Activated naive CD8-positive, alpha-beta T cell treated with anti-CD3 and anti-CD28 coated beads, Interleukin-2, amount 10 ng/mL, durations not matched to agents 7 days and 5 days (primary cell): ENCODE measurements at regions not wholly inside any gene's neighbourhood (a gene's known extent, or its start where the extent isn't known, plus 50 kb on each side); places are given as distances from the start of the nearest gene placed in this dataset.
A peak's percentile ranks its signal among the peaks of the same experiment; 100 is the strongest.

Source experiments
- ATAC-seq: fragments of 150-1000 bp; cut with Tn5 transposase; one replicate; pipeline ENCODE4 v1.10.0; 2021; ENCODE audit warnings: low read depth, moderate library complexity
- POLR2A ChIA-PET: fragments of 350-600 bp; sonication (Branson Sonifier 250); formaldehyde crosslinking; loops from one replicate; lab custom pipeline; 2021; ENCODE audit warnings: antibody characterized with exemption; lab: Charles Lee
- DNase-seq: peaks from one replicate; pipeline ENCODE4 v3.0.0; 2021
- H3K27ac Mint-ChIP-seq: one replicate; pipeline ENCODE4 v1.8.0; 2022; ENCODE audit warnings: mild to moderate bottlenecking, mixed read lengths
- H3K27me3 Mint-ChIP-seq: one replicate; pipeline ENCODE4 v1.8.0; 2022; ENCODE audit warnings: mild to moderate bottlenecking, moderate library complexity, mixed read lengths
- H3K36me3 Mint-ChIP-seq: one replicate; pipeline ENCODE4 v1.8.0; 2021; ENCODE audit warnings: mild to moderate bottlenecking, mixed read lengths
- H3K4me1 Mint-ChIP-seq: one replicate; pipeline ENCODE4 v1.8.0; 2021; ENCODE audit warnings: mixed read lengths
- H3K4me3 Mint-ChIP-seq: one replicate; pipeline ENCODE4 v1.8.0; 2022; ENCODE audit warnings: mild to moderate bottlenecking, moderate library complexity, mixed read lengths
- H3K9me3 Mint-ChIP-seq: one replicate; pipeline ENCODE4 v1.8.0; 2021; ENCODE audit warnings: mixed read lengths

DNA sequence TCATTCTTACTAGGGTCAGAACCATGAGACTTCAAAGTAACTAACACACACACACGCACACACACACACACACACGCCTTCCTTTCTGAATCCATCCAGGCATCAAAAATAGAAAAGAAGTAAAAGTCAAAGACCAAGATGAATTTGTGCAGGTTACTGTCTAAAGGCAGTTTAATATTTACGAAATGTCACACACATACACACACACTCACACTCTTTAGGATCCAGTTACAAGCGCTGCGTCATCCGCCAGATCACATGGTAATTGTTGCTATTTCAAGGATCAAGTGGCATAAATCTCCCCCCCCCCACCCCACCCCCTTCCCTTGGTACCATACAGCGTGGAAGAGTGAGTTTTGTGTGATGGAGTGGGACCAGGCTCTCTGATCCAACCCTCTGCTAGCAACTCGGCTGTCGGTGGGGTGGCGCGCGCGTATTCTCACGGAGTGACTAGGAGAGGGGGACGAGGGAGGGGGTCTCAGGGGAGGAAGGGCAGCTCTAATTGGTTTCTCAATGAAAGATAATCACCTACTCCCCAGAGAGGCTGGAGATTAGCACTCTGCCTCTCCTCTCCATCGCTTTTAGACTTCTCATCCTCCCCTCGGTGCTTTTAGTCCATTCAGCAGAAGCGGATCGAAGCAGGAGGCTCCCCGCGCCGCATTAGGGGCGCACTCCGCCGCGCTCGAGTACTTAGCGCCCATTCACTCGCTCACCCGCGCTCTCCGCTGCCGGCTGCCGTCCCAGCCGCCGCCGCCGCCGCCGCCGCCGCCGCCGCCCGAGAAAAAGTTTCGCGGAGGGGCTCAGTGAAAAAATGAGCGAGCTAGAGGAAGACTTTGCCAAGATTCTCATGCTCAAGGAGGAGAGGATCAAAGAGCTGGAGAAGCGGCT, 83.5 kb upstream of the PRKG1 start:
- Mint-ChIP-seq H3K4me1 (peaks cover 4% of the 10 kb centered on the region), H3K36me3 (no peaks in the 10 kb centered on the region), H3K9me3 (no peaks in the 10 kb centered on the region), H3K4me3 (peak overlapping the region; percentile 70), H3K27ac (no peak overlapping the region), H3K27me3 (peaks cover 56% of the 10 kb centered on the region)
- POLR2A ChIA-PET: no interaction called here
- DNase-seq: no peak
- ATAC-seq: no peak

DNA sequence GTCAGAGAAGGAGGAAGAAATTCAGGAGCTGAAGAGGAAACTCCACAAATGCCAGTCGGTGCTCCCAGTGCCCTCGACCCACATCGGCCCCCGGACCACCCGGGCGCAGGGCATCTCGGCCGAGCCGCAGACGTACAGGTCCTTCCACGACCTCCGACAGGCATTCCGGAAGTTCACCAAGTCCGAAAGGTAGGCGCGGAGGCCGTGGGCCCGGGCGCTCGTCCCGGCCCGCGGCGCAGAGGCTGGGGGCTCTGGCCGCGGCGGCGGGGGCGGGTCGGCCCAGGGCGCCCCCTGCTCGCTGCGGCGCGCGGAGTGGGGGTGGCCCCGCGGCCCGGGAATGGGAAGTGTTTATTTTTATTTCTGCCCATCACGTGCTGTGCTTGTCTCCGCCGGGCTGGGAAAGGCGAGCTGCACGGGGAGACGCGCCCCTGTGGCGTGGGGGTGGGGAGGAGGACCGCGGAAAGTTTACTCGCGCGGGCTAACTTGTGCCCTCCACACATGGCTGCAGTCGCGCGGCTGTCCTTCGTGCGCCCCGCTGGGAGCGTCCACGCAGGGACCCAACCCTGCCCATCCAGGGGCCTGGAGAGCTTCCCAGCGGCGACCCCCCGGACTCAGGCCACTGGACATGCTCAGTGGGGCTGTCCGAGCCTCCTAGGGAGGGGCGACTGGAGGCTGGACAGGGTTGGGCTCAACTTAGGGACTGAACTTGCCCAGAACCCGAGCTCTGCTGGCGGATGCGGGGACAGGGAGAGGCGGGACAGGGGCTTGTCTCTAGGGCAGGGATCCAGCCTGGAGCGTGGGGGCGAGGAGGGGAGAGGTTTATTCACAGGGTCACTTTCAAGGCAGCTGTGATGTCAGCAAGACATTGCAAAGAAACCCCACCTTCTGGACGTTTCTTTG, 82.6 kb upstream of the PRKG1 start:
- Mint-ChIP-seq H3K27me3 (peaks cover 53% of the 10 kb centered on the region), H3K9me3 (no peaks in the 10 kb centered on the region), H3K27ac (no peak overlapping the region), H3K4me1 (peaks cover 4% of the 10 kb centered on the region), H3K36me3 (no peaks in the 10 kb centered on the region), H3K4me3 (peak overlapping the region; percentile 70)
- ATAC-seq: no peak
- POLR2A ChIA-PET: no interaction called here
- no peak for DNase-seq

DNA sequence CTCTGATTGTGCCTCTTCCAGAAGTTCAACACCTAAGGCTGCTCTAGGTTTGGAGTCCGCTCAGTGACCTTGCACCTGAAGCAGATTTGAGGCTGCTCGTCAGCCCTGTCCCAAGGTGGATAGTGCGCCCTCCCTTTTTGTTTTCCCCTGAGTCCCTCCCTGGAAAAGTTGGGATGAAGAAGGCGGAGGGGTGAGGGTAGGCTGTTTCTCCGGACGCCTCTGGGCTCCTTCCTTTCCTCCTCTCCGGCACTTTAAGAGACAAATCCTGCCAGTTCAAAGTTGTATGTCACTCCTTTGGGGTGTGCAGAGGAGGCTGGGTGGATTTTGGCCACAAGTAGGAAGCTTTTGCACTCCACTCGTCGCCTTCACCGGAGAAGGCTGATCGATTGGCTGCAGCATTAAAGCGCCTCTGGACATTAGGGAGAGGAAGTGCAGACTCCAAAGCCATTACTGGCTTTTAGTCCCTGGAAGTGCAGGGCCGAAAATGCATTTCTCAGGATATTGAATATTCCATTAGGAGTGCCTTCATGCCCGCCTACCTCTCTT, 81.9 kb upstream of the PRKG1 start:
- Mint-ChIP-seq H3K4me1 (peaks cover 4% of the 10 kb centered on the region), H3K4me3 (no peak overlapping the region), H3K27ac (no peak overlapping the region), H3K36me3 (no peaks in the 10 kb centered on the region), H3K27me3 (peaks cover 53% of the 10 kb centered on the region), H3K9me3 (no peaks in the 10 kb centered on the region)
- ATAC-seq (no peak), DNase-seq (no peak)
- POLR2A ChIA-PET: no interaction called here

DNA sequence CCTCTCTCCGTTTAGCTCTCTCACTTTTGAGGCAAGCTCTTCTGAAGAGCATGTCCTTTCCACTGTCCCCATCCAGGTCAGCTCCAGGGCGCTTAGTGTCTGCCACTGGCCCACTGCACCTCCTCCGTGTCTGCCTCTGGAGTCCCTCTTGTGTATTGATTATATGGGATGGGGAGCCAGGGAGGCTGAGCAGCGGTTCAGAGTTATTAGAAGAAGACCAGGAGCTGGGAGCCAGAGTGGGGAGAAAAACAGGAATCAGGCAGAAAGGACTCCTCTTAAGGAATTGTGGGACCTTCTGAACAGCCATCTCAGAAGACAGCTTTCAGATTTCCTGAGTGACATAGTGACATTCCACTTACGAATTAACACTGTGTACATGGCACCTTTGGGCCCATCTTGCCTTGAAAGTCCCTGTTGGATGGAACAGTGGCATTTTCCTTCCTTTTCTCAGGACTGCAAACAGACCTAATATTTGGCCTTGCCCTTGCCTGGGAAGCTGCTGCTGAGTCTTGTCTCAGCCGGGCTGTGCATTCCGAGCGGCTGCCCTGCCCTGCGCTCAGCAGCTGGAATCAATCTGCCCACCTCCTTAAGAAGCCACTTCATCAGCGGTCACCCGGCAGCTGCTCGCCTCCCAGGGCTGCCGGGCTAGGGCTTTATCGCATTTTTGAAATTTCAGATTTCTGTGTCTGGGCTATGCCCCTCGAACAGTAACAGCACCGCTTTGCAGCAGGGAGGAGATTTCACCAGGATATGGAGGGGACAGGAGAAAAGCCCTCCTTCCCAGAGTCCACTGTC, 81.1 kb upstream of the PRKG1 start:
- POLR2A ChIA-PET: no interaction called here
- H3K27me3 Mint-ChIP-seq: peaks cover 51% of the 10 kb centered on the region
- DNase-seq (no peak), ATAC-seq (no peak)
- no peaks in the 10 kb centered on the region for H3K9me3 Mint-ChIP-seq
- peaks cover 4% of the 10 kb centered on the region for H3K4me1 Mint-ChIP-seq
- H3K4me3 Mint-ChIP-seq: no peak overlapping the region
- no peak overlapping the region for H3K27ac Mint-ChIP-seq
- H3K36me3 Mint-ChIP-seq: no peaks in the 10 kb centered on the region

DNA sequence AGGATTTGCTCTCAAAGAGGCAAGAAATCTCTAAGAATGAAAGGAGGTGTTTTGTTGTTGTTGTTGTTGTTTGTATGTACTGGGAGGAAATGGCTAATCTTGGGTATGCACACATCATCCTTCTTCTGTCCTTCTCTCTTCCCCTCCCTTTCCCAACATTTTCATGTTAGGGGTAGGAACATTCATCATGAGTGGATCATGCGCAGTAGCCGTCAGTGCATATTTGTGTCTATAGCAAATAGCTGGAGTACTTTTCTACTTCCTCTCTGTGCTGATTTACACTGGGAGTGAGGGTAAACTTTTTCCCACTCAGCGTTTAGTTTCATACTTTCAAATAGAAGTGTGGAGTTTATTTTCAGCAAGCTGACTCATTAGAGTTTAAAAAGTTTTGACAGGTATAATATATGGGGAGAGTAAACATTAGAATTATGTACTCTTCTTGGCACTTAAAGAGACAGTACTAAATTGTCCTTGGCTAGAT, 80.5 kb upstream of the PRKG1 start:
- H3K36me3 Mint-ChIP-seq: no peaks in the 10 kb centered on the region
- no peak overlapping the region for H3K4me3 Mint-ChIP-seq
- H3K9me3 Mint-ChIP-seq: no peaks in the 10 kb centered on the region
- ATAC-seq: no peak
- H3K27me3 Mint-ChIP-seq: peaks cover 50% of the 10 kb centered on the region
- POLR2A ChIA-PET: no interaction called here
- no peak for DNase-seq
- peaks cover 4% of the 10 kb centered on the region for H3K4me1 Mint-ChIP-seq
- H3K27ac Mint-ChIP-seq: no peak overlapping the region

DNA sequence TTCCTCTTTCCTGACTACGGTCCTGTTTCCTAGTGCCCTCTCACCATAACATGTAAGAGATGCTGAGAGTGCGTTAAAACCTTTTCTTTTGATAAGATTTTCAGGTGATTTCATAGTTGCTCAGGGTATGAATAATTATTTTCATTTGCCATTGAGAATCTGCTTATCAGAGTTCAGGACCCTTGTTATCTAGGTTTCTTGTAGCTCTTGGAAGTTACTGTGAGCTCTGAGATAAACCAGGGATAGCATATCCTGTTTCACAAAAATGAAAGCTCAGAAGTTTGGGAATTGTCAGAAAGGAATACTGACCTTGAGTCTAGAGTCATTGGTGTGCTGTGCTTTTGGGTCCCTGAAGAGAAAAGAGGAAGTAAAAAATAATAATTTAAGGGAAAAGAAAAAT, 76.8 kb upstream of the PRKG1 start:
- Mint-ChIP-seq H3K4me3 (no peak overlapping the region), H3K36me3 (no peaks in the 10 kb centered on the region), H3K27me3 (peaks cover 17% of the 10 kb centered on the region), H3K9me3 (no peaks in the 10 kb centered on the region), H3K4me1 (no peaks in the 10 kb centered on the region), H3K27ac (no peak overlapping the region)
- POLR2A ChIA-PET: no interaction called here
- ATAC-seq (no peak), DNase-seq (no peak)

DNA sequence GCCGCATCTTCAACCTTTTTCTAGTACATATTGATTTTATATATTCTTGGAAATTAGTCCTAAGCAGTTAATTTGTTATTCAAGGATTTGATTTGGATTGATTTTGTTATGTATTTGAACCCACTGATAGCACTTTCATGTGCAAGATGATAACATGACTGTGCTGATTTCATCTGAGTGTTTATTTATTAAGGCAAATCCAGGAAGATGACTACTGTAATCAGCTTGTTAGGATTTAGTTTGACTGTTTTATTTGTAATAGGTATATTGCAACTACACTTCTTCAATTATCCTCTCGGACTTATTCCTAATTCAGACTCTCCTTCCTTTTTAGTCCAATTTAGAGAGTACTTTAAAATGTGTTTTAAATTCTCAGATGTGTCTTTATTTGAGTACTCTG, 75.1 kb upstream of the PRKG1 start:
- Mint-ChIP-seq H3K27me3 (peaks cover 9% of the 10 kb centered on the region), H3K4me3 (no peak overlapping the region), H3K4me1 (no peaks in the 10 kb centered on the region), H3K9me3 (no peaks in the 10 kb centered on the region), H3K36me3 (no peaks in the 10 kb centered on the region), H3K27ac (no peak overlapping the region)
- ATAC-seq (no peak), DNase-seq (no peak)
- POLR2A ChIA-PET: no interaction called here

DNA sequence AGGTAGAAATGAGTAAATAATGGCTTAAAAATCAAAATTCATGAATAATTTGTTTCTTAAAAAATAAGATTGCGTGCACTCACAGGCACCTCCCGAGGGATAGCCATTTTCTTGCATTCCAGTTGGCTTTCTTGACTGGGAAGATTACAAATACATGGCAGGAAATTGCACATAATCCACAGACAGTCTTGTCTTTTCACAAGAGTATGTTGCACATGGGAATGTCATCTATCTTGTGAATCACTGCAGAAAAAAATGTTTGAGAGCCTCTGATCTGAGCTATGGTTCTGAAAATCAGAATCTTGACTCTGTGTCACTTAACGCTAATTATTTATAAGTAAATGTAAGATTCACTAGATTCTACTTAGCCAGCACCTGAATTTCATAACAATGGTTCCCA, 74.1 kb upstream of the PRKG1 start:
- no peak for ATAC-seq
- POLR2A ChIA-PET: no interaction called here
- Mint-ChIP-seq H3K36me3 (no peaks in the 10 kb centered on the region), H3K27me3 (peaks cover under 1% of the 10 kb centered on the region), H3K9me3 (no peaks in the 10 kb centered on the region), H3K27ac (no peak overlapping the region), H3K4me3 (no peak overlapping the region), H3K4me1 (no peaks in the 10 kb centered on the region)
- no peak for DNase-seq

DNA sequence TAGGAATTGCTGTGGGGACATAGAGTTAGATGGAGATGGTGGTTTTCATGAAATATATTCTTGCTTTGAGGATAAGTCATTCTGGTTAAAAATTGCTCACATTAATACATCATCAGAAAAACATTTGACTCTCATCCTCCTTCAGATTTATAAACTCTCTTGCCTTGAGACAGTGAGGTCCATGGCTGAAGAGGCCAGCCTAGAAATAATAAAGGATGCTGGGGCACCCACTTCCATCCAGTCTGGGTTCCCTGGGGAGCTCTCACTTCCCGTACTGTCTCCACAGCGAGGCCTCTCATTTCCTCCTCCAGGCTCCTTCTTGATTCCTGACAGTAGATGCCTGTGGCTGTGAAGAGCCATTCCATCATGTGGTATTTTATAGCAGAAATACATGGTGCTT, 73.3 kb upstream of the PRKG1 start:
- H3K9me3 Mint-ChIP-seq: no peaks in the 10 kb centered on the region
- H3K27me3 Mint-ChIP-seq: no peaks in the 10 kb centered on the region
- no peak overlapping the region for H3K27ac Mint-ChIP-seq
- POLR2A ChIA-PET: no interaction called here
- ATAC-seq (no peak), DNase-seq (no peak)
- no peak overlapping the region for H3K4me3 Mint-ChIP-seq
- no peaks in the 10 kb centered on the region for H3K36me3 Mint-ChIP-seq
- H3K4me1 Mint-ChIP-seq: no peaks in the 10 kb centered on the region

DNA sequence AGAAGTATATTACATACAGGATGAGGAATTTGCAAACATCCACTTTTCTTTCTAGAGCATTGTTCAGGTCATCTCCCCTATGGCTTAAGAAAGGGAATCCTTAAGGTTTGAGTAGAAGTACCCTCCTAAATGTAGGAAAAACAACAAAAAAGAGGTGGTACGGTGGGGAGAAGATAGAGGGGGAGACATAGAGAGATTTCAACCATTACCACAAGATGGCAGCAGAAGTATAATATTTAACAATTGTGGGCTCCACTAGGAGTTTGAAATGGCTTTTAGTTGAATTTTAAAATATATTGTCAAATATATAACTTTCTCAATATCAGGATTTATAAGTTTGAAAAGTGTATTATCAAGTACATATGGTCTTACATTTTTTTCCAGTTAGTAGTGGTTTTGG, 72.7 kb upstream of the PRKG1 start:
- DNase-seq (no peak), ATAC-seq (no peak)
- no peaks in the 10 kb centered on the region for H3K9me3 Mint-ChIP-seq
- POLR2A ChIA-PET: no interaction called here
- no peak overlapping the region for H3K4me3 Mint-ChIP-seq
- no peaks in the 10 kb centered on the region for H3K27me3 Mint-ChIP-seq
- no peaks in the 10 kb centered on the region for H3K36me3 Mint-ChIP-seq
- no peaks in the 10 kb centered on the region for H3K4me1 Mint-ChIP-seq
- H3K27ac Mint-ChIP-seq: no peak overlapping the region

DNA sequence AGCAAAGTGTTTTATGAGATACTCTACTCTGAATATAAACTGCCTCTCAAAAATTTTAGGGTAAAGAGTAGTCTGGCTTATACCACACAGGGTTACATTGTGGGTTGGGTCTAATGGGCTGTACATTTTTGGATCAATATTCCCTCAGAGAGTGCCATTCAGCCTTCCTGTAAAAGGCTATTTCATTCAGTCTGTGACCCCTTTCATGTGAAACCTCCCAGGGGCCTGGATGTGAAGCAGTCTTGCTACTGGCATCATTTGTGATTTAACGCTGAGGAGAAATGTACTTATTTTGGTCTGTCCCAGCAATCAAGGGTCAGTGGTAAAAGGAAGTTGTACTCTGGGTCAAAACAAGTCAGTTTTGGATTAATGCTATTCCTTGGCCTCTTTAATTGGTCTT, 71.8 kb upstream of the PRKG1 start:
- ATAC-seq (no peak), DNase-seq (no peak)
- no peaks in the 10 kb centered on the region for H3K4me1 Mint-ChIP-seq
- no peak overlapping the region for H3K4me3 Mint-ChIP-seq
- H3K36me3 Mint-ChIP-seq: no peaks in the 10 kb centered on the region
- no peaks in the 10 kb centered on the region for H3K9me3 Mint-ChIP-seq
- POLR2A ChIA-PET: no interaction called here
- no peak overlapping the region for H3K27ac Mint-ChIP-seq
- no peaks in the 10 kb centered on the region for H3K27me3 Mint-ChIP-seq

DNA sequence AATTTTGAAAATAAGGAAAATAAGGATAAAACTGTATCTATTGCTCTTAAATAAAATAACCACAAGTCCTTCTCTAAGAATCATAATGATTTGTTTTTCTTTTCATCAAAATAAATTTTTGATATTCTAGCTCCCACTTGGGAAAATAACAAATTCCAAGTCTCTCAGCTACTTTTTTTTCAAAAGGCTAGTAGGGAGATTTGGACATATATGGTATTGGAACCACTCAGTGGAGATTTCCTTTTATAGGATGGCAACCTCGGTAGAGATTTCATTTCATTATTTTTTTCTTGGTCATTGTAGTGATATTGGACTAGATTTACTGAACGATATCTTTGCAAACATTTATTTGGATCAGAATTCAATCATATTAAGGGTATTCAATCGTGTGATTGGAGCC, 69.5 kb upstream of the PRKG1 start:
- Mint-ChIP-seq H3K27me3 (peaks cover 3% of the 10 kb centered on the region), H3K9me3 (no peaks in the 10 kb centered on the region), H3K36me3 (no peaks in the 10 kb centered on the region), H3K27ac (no peak overlapping the region), H3K4me3 (no peak overlapping the region), H3K4me1 (no peaks in the 10 kb centered on the region)
- DNase-seq (no peak), ATAC-seq (no peak)
- POLR2A ChIA-PET: no interaction called here

DNA sequence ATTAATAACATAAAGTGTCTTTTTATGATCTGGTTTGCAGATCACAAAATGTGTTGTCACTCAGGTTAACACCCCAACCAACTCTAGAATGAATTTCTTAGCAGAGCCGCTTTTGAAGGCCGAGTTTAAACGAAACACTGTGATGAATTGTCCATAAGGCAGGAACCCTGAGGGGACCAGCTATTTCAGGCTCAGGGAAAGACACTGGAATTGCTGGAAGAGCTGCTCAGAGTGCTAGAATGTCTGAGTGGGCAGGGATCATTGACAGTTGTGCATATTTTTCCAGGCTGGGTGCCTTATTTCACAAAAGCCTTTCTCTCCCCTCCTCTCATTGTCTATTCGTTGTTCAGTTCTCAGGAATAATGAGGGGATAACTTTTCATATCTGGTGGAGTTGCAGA, 68.7 kb upstream of the PRKG1 start:
- DNase-seq (no peak), ATAC-seq (no peak)
- Mint-ChIP-seq H3K4me1 (no peaks in the 10 kb centered on the region), H3K27ac (no peak overlapping the region), H3K36me3 (no peaks in the 10 kb centered on the region), H3K9me3 (no peaks in the 10 kb centered on the region), H3K27me3 (peaks cover 3% of the 10 kb centered on the region), H3K4me3 (no peak overlapping the region)
- POLR2A ChIA-PET: no interaction called here
